ENCODE measurements at regions not wholly inside any gene's neighbourhood (a gene's known extent, or its start where the extent isn't known, plus 50 kb on each side); places are given as distances from the start of the nearest gene placed in this dataset.

DNA sequence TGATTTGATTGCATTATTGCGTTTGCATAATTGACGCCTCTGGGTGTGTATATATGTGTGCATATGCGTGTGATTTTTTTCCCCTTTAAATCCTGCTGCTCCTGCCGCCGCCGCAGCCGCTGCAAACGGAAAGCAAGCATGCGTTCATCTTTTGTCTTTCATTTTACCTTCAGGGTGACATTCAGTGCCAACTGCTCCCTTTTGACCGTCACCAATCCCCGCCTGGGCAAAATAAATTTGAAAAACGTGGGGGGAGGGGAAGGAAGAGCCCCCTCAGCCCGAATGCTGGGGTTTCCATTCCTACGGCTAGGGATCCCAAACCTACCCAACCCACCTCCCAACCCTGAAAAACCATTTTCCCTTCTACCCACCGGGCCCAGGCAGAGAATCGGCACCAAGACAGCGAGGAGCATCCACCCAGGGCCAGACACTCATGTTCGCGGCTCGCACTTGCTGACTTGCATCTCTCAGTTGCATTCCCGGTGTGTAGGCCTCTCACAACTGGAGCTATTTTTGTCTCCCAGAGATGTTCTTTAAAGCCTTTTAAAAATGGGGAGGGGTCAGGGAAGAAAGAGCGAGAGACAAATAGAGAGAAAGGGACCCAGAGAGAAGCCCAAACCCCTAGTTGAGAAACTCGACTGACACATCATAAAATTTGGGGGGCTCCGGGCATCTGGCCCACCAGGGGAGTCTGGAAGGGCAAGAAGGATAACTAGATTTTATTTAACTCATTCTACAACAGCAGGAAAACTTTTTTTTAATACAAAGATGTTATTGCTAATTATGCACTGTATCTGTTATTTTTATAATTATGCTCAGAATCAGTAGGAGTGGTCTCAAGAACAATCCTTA, 367.1 kb upstream of the ESRRG start:
- no peak for DNase-seq (ENCODE audit: low read depth, low spot score)

DNA sequence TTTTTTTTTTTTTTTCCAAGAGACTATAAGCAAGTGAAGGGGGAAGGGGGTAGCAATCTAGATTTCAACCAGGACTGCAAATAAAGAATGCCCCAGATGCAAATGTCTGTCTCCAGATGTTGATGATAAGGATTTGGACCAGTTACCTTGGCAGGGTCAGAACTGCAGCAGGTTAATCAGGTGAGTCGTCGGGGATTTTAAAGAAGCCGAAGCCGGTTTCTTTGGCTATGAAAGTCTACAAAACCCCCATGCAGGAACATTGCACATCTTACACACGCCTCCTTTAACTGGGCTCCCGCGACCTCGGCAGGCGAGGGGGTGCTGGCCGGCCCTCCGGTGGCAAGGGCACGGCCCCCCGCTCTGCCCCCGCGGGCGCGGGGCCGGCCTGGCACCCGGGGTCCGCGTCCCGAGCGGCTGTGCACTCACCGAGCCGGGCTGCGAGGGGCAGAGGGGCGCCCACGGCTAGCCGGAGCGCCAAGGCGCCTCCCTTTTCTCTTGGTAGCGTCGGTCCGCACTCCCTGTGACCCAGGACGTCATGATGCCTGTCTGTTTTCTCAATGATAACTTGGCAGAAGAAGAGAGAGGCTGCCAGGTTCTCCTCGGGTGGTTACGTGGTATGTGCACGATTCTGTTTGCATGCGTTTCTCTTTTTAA, 366.3 kb upstream of the ESRRG start:
- DNase-seq (ENCODE audit: low read depth, low spot score), result no peak

DNA sequence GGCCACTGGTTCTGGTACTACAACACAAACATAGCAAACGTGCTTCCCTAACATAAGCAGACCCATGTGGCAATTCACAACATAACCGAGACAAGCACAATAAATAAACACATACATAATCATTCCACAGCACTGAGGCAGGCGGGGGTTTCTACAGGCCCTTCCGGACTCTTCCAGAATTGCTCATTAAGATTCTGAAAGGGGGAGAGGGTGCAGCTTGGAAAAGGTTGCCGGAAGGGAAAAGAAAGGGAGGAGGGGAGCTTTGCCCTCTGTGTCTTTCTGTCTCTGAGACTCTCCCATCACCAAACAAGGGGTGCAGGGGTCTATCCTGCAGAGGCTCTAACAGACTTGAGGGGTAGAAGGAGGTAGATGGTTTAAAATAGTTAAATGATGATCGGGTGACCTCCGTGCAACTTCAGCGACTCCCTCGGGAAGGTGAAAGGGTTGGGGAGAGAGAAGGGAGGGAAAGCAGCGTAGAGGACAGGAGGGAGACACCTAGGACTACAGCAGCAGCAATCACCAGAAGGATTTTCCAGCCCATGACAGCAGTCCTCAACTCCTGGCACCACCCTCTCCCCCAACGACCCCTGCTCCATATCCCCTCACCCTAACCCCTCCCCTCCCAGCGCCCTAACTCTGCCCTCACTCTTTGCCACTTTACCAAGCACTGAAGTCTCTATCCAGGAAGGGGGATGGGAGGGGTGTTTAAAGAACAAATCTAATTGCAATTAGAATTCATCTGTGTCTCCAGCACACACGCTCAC, 365.5 kb upstream of the ESRRG start:
- no peak for DNase-seq (ENCODE audit: low read depth, low spot score)

DNA sequence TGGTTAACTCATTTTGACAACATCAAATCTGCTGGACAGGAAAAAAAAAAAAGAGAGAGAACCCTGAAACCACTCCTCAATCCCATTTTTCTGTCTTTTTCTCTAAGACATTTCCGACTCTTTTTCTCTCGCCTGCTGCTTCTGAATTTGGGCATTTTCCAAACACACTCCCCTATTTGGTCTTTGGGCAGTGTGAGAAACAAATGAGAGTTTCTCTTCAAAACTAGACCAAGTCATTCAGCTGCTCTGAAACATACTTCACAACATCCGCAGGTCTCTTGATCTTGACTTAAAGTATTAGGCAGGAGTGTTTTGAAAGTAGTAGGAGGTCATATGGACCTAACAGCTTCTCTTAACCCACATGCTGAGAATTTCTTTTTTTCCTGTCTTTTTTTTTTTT, 364.8 kb upstream of the ESRRG start:
- no peak for DNase-seq (ENCODE audit: low read depth, low spot score)

DNA sequence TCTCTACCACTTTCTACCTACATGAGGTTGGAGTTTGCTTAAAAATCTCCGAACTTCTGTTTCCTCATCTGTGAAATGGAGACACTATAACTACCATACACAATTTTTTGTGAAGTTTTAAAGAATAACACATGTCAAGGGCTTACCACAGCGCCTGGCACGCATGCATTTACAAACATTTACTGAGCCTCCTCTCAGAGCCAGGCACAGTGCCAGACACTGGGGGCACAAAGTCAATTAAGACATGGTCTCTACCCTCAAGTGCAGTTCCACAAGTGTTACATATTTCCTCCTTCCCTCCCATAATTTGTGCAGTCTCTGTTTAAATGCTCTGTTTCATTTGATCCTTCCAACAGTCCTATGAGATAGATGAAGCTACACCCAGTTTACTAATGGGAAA, 356.4 kb upstream of the ESRRG start:
- no peak for DNase-seq (ENCODE audit: low read depth, low spot score)

DNA sequence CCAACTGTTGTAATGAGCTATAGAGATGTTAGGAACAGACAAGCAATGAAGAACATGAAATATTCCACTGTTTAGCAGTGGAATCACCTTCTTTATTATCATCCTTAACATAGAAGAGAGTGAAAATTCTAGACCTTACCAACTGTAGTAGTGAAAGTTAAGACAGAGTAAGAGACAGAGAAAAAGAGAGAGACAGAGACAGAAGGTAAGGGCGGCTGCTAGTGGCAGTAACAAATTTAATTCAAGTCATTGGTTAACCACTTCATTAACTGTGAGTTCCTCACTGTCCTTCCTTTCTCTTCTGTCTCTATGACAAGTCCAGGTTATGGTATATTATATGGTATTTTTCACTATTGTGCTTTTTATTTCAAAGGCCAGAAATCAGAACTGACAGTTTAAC, 355.7 kb upstream of the ESRRG start:
- no peak for DNase-seq (ENCODE audit: low read depth, low spot score)

DNA sequence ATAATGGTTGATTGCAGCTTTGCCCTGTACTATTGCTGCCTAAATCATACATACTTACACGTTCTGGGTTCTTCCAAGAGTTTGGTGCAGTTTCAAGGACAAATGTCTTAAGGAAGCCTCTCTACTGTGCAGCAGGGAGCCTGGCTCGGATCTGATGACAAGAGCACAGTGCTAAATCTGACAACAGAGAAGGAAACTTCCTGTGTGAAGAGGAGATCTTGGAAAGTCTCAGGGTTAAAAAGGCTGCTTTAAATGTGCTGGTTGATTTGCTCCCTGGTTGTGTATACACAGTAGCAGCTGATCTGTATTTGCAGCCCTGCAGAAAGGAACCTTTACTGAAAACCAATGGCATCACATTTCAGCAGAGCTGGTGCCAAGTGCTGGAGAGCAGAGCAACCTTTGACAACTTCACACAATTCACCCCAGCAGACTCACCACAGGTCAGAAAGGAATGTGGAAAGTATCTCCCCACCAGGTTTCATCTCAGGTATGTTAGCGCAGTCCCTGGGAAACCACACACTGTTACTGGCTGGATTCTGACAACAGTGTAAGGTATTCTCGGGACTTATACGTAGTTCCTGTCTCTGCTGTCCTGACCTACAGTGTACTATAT, 355.0 kb upstream of the ESRRG start:
- no peak for DNase-seq (ENCODE audit: low read depth, low spot score)

DNA sequence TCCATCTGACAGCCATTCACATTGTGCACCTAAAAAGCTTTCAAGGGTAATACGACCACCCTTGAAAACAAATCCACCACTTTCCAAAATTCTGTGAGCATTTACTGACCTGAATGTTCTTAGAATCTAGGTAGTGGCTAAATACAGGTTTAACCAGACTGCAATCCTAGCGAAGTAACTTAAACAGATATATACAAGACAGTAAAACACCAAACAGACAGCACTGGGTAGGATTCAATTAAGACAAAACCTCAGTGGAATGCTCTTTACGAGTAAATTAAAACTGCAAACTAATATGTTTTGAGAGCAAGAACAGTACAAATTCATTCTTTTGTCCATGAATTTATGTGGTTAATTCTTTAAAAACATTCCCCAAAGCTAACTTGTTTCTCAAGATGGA, 354.2 kb upstream of the ESRRG start:
- DNase-seq (ENCODE audit: low read depth, low spot score), result no peak

DNA sequence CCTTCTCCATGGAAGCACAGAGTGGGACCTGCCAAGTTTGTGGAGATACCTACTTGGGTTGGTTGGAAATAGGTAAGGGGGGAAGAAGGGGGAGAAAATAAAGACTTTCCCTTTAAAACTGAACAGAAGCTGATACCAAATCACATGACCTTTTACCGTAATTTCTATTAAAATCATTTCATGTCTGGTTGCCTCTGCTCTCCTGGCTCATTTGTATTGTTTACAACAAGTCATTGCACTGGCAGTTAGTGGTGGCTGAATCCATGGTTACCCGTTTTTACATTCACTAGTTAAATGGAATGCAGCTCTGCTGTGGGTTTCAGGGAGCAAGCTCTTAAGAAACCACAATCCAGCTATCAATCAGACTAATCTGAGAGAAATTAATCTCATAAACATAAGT, 353.7 kb upstream of the ESRRG start:
- DNase-seq (ENCODE audit: low read depth, low spot score), result no peak

DNA sequence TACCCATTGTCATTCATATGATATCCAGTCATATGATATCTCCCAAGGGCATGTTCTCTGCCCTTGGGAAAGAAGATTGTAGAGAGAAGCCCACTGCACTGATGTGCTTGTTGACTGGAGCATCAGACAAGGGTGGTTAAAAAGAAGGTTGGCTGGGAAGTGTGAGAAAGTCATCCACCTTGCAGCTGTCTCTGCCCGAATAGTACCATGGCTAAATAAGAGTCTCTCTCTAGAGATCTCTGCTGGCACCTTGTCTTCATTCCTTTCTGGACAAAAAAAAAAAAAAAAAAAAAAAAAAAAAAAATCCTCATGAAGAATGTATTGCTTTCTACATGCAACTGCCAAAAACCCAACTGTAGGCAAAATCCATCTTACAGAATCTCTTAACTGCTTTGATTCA, 349.7 kb upstream of the ESRRG start:
- no peak for DNase-seq (ENCODE audit: low read depth, low spot score)

DNA sequence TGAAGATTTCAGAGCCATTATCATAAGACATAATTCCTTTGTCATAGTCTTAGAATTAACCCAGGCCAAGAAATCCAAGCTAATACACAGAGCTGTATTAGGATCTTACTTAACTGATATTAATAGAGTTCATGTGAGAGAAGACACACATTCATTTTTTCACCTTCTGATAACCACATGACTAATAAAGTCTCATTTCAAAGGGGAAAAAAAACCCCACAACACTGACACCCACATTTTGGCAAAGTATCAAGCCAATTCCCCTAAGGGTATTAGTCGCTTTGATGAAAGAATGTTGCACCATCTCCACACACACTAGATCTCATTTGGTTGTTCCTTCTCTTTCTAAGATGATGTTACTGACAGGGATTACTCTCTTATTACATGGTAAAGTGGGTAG, 344.4 kb upstream of the ESRRG start:
- DNase-seq (ENCODE audit: low read depth, low spot score), result no peak

DNA sequence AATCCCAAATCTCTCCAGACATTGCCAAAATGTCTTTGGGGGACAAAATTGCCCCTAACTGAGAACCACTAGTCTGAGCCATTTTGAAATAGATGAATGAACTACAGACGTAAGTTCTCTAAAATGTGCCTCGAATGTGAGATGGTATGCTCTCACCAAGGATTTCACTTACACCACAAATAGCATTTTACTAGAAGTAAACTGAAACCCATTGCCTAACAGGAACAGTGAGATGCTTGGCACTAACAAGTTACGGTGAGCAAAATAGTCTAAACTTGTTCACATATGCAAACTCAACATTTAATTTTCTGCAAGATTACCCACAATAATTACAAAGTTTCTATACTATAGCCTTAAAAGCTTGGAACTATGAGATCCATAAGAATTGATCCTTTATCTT, 343.6 kb upstream of the ESRRG start:
- no peak for DNase-seq (ENCODE audit: low read depth, low spot score)

DNA sequence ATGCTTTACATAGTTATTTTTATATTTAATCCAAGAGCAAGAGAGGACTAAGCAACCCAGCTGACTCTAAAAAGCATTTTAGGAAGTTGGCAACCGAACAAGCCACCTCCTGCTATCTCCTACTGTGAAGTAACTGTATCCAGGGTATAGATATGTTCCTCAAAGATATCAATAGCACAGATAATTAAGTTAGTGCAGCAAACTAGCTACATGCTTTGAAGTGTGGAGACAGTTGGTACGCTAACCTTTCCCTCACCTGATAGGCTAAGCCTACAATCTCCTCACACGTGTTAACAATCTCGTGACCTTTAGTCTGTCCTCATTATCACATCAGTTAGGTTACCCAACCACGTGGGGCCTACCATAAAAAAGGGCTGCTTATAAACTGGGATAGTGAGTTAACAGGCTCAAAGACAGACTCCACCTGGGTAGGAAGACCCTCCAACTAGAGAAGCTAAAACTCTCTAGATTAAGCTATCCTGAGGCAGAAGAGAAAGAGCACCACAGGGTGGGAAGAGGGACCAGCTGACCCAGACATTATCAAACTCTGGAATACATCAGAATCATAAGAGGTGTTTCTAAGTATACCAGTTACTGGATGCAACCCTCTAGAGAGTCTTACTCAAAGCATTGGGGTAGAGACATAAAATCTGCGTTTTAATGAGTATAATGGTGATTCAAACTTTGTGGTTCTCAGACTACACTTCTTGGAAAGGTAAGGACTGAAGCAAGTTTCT, 340.1 kb upstream of the ESRRG start:
- DNase-seq (ENCODE audit: low read depth, low spot score), result no peak

DNA sequence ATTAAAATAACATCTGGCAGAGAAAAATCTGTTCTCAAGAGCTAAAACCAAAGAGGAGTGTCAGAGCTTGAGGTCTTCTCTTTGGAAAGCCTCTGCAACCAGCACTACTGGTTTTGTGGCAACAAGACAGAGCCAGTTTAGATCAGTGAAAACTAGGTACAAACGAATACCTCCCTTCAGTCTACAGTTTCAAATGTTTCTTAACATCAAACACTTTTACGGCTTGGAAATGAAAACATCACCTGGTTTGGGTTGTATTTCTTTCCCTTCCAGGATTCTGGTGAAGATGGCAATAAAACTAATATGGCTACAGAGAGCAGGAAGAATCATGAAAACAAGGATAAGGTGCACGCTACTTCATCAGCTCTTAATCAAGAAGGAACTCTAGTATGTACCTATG, 339.4 kb upstream of the ESRRG start:
- no peak for DNase-seq (ENCODE audit: low read depth, low spot score)

DNA sequence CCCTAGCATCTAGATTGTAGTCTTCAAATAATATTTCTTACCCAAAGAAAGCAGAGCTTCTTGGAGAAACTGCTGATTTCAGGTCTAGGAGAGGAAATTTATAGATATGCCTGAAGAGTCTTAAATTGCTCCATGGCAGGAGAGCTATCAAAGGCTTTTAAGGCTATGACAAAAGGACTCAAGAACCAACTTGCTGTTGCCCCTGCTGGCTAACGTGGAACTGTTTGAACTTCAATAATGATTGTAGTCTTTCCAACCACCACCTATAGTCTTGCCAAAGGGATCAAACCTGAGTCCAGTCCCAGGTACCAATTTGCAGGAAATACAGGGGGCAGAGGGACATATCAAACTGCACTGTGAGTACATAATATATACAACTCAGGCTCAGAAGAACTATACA, 336.2 kb upstream of the ESRRG start:
- no peak for DNase-seq (ENCODE audit: low read depth, low spot score)

DNA sequence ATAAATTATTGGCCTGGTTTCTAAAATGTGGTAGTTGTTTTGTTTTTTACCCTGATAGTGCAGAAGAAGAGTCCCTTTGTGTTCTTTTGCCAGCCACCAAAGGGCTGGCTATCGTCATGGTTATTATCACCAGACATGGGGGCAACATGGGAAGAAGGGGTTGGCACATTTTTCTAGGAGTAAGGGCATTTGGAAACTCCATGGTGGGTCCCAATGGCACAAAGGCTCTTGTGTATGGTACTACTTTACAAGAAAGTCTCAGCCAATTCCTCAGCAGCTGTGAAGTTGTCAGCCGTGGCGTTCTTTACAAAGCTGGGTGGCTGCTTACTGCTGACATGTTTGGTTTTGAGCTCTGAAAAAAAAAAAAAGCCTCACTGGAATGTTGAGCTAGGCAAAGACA, 330.4 kb upstream of the ESRRG start:
- DNase-seq (ENCODE audit: low read depth, low spot score), result no peak

DNA sequence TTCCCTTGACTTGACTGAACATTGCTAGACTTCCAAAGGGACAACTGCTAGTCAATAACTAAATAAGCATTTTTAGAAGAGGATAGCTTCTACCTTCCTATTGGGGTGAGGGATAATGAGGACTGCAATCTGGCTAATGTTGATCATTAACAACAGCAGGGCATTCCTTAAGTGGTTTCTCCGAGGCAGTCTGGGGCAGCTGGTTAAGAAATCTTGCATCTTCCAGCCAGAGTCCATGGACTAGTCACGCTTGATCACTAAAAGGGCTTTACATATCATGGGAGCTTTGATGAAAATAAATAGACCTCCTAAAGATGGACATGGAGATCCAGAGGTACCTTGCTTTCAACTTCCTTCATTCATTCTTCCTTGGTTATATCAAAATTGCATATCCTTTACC, 329.4 kb upstream of the ESRRG start:
- DNase-seq (ENCODE audit: low read depth, low spot score), result no peak

DNA sequence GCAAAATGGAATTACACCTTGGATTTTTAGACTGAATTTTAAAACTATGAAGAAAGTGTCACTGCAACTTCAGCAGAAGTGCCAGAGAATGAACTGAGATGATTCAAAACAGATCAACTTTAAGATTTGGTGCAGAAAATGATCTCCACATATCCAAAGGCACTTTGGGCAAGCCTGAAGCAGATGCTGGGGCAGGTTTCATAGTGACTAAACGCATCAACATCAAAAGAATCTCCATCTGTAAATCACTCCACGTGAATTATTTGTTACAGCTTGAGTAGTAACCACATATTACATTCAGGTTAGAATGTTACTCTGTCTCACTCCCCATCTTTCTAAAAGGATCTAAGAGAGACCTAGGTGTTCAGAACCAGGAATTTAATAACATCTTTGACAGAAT, 329.0 kb upstream of the ESRRG start:
- DNase-seq (ENCODE audit: low read depth, low spot score), result no peak

DNA sequence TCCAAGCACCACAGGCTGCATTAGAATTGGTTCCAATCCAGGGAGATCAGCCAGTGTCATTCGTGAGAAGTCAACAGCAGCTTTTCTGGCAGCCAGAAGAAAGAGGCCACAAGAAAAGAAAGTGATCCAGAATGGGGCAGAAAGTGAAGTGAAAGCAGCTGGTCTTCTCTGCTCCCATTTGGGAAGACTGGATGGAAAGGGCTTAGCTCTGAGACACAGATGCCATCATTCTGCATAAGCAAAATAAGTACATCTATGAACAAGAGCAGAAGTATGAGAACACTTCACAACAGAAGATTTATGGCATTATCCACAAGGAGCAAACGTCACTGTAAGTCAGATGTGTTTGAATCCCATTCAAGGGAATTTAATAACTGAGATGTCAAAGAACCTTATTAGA, 326.5 kb upstream of the ESRRG start:
- no peak for DNase-seq (ENCODE audit: low read depth, low spot score)

DNA sequence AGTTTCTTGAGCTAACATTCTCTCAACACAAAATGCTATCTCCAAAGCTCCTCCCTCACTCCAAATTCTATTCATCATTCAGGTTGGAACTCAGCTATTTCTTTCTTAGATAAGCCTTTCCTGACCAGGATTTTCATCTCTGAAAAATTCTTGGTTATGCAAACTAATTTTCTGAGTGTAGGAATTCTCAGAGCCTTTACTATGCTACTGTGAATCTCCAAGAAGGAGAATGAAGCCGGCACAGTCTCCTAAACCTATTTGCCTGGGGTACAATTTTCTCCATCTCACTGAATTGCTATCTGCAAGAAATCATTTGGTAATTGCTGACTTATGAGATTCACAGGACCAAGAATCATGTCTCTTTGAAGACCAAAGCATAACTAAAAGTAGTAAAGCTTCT, 325.9 kb upstream of the ESRRG start:
- no peak for DNase-seq (ENCODE audit: low read depth, low spot score)

DNA sequence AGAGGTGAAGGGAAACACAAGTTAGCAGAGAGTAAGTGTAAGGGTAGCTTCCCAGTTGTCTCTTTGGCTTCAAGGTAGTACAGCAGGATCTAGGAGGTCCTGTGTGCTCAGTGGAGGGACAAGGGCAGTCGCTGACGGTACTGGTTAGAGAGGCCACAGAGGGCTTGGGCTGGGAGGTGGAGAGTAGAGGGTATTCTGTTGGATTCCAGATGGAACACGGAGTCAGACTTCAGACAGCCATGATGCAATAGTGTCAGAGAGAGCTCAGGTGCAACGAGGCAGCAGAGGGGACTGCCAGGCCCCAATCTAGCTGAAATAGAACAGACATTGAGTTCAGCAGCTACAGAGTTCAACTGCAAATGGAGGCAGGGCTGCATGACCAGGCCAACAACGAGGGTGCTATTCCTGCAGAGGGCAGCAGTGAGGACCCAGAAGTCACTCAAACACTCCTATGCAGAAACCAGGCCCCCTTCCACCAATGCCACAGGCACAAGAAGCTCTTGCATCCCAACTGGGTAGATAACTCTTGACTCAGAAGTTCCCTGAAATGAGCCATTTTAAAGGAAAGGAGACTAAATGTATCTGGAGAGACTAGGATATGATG, 325.0 kb upstream of the ESRRG start:
- DNase-seq (ENCODE audit: low read depth, low spot score), result no peak

Measured in smooth muscle cell of the brain vasculature (primary cell).